K562 (cell line): ENCODE measurements at regions not wholly inside any gene's neighbourhood (a gene's known extent, or its start where the extent isn't known, plus 50 kb on each side); places are given as distances from the start of the nearest gene placed in this dataset.

Experiments used
- CBFB ChIP-seq: sonication (generic); formaldehyde crosslinking; IDR thresholded peaks from 2 replicates; pipeline ENCODE4 v1.4.0; 2020; ENCODE audit warnings: mild to moderate bottlenecking, missing genetic modification reagents
- MIER1 ChIP-seq: fragments of 450-650 bp; IDR thresholded peaks from 2 replicates; pipeline ENCODE4 v1.6.1; 2016; ENCODE audit warnings: antibody characterized with exemption, mild to moderate bottlenecking, low read depth
- NFIC ChIP-seq: fragments of 450-650 bp; IDR thresholded peaks from 2 replicates; pipeline ENCODE4 v1.6.1; 2017; ENCODE audit warnings: mild to moderate bottlenecking, inconsistent platforms
- NR2C1 ChIP-seq, 2 experiments: fragments of 450-650 bp; IDR thresholded peaks; 2 replicates each; pipeline ENCODE4 v1.6.1; 2017; ENCODE audit warnings: mild to moderate bottlenecking in 2 of 2, antibody characterized with exemption in 1 of 2, inconsistent platforms in 1 of 2, missing compliant biosample characterization in 1 of 2, missing genetic modification characterization in 1 of 2
- NR2F6 ChIP-seq: fragments of 450-650 bp; formaldehyde crosslinking; IDR thresholded peaks from 2 replicates; pipeline ENCODE4 v1.4.0; 2020; ENCODE audit warnings: mild to moderate bottlenecking
- PYGO2 ChIP-seq: fragments of 450-650 bp; IDR thresholded peaks from 2 replicates; pipeline ENCODE4 v1.6.1; 2016; ENCODE audit warnings: mild to moderate bottlenecking, missing genetic modification characterization, moderate library complexity, missing compliant biosample characterization
- SMC3 ChIP-seq: conservative IDR thresholded peaks from 2 replicates; pipeline ENCODE4 v1.6.1; 2011; ENCODE audit warnings: low read depth, low read length, improper control_type of control experiment; ENCODE audit not compliant: insufficient read depth
- TAF7 ChIP-seq: fragments of 450-650 bp; IDR thresholded peaks from 2 replicates; pipeline ENCODE4 v1.6.1; 2016; ENCODE audit warnings: missing genetic modification characterization, missing compliant biosample characterization
- ZNF140 ChIP-seq: fragments of 250-450 bp; sonication (Bioruptor Pico); IDR thresholded peaks from 2 replicates; pipeline ENCODE4 v1.8.0; 2021; ENCODE audit warnings: moderate library complexity, mild to moderate bottlenecking, inconsistent platforms
- ZNF239 ChIP-seq: fragments of 250-450 bp; sonication (Bioruptor Pico); IDR thresholded peaks from 2 replicates; pipeline ENCODE4 v1.4.0; 2020; ENCODE audit warnings: mild to moderate bottlenecking
- TF ChIP-seq, protein P1 (sequence below): fragments of 250-450 bp; sonication (Bioruptor Pico); IDR thresholded peaks from 2 replicates; pipeline ENCODE4 v1.4.0; 2020; ENCODE audit warnings: borderline replicate concordance
- TF ChIP-seq, protein P2 (sequence below), 3 experiments: IDR thresholded peaks in 2 of 3; conservative IDR thresholded peaks in 1 of 3; 2 replicates each; pipeline ENCODE4 v1.5.1; 2011 to 2012; ENCODE audit warnings: low read length in 3 of 3, mild to moderate bottlenecking in 3 of 3, control low read depth in 2 of 3, improper control_type of control experiment in 1 of 3, inconsistent platforms in 1 of 3, low read depth in 1 of 3, mixed read lengths in 1 of 3, moderate library complexity in 1 of 3; ENCODE audit not compliant: insufficient read depth in 2 of 3
- TF ChIP-seq, protein P3 (sequence below): fragments of 250-450 bp; sonication (Bioruptor Pico); IDR thresholded peaks from 2 replicates; pipeline ENCODE4 v1.5.0; 2021; ENCODE audit warnings: mild to moderate bottlenecking, moderate library complexity

DNA sequence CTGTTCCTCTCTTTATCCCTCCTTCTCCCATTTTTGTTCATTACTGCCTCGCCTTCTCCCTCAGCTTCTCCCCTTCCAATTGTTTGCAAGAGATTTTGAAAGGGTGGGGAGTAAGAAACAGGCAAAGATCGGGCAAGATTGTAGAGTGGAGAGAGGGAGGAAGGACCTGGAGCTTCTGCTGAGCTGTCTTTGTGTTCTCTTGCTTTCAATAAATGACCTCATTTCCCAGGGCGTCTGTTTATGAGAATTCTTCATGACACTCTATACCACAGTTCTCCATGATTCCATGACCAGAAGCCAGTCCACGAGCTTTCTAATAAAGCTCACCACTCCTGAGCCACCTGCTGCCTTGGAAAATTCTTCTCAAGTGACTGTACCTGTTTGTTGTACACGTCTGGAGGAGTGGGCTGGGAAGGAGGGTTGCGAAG is 50.0 kb upstream of the PLEKHG1 start:
- no peak for TF ChIP-seq NFIC
- TF ChIP-seq, protein P1, sequence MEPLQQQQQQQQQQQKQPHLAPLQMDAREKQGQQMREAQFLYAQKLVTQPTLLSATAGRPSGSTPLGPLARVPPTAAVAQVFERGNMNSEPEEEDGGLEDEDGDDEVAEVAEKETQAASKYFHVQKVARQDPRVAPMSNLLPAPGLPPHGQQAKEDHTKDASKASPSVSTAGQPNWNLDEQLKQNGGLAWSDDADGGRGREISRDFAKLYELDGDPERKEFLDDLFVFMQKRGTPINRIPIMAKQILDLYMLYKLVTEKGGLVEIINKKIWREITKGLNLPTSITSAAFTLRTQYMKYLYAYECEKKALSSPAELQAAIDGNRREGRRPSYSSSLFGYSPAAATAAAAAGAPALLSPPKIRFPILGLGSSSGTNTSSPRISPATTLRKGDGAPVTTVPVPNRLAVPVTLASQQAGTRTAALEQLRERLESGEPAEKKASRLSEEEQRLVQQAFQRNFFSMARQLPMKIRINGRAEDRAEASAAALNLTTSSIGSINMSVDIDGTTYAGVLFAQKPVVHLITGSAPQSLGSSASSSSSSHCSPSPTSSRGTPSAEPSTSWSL (CRISPR knock-in tag), result no peak
- TF ChIP-seq NR2C1 (IDR thresholded peaks at IDR 0.05), result no peak
- TF ChIP-seq NR2C1 (tag; IDR thresholded peaks at IDR 0.05), result no peak
- TF ChIP-seq, protein P2, sequence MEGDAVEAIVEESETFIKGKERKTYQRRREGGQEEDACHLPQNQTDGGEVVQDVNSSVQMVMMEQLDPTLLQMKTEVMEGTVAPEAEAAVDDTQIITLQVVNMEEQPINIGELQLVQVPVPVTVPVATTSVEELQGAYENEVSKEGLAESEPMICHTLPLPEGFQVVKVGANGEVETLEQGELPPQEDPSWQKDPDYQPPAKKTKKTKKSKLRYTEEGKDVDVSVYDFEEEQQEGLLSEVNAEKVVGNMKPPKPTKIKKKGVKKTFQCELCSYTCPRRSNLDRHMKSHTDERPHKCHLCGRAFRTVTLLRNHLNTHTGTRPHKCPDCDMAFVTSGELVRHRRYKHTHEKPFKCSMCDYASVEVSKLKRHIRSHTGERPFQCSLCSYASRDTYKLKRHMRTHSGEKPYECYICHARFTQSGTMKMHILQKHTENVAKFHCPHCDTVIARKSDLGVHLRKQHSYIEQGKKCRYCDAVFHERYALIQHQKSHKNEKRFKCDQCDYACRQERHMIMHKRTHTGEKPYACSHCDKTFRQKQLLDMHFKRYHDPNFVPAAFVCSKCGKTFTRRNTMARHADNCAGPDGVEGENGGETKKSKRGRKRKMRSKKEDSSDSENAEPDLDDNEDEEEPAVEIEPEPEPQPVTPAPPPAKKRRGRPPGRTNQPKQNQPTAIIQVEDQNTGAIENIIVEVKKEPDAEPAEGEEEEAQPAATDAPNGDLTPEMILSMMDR (IDR thresholded peaks at IDR 0.05 in 2 of 3, conservative IDR thresholded peaks at IDR 0.05 in 1 of 3; ENCODE audit: insufficient read depth in 2 of 3, low read depth in 1 of 3, low read length in 3 of 3), result no peak
- TF ChIP-seq MIER1, result no peak
- no peak for TF ChIP-seq TAF7 (tag)
- TF ChIP-seq PYGO2 (tag), result no peak
- no peak for TF ChIP-seq NR2F6 (CRISPR knock-in tag)
- TF ChIP-seq, protein P3, sequence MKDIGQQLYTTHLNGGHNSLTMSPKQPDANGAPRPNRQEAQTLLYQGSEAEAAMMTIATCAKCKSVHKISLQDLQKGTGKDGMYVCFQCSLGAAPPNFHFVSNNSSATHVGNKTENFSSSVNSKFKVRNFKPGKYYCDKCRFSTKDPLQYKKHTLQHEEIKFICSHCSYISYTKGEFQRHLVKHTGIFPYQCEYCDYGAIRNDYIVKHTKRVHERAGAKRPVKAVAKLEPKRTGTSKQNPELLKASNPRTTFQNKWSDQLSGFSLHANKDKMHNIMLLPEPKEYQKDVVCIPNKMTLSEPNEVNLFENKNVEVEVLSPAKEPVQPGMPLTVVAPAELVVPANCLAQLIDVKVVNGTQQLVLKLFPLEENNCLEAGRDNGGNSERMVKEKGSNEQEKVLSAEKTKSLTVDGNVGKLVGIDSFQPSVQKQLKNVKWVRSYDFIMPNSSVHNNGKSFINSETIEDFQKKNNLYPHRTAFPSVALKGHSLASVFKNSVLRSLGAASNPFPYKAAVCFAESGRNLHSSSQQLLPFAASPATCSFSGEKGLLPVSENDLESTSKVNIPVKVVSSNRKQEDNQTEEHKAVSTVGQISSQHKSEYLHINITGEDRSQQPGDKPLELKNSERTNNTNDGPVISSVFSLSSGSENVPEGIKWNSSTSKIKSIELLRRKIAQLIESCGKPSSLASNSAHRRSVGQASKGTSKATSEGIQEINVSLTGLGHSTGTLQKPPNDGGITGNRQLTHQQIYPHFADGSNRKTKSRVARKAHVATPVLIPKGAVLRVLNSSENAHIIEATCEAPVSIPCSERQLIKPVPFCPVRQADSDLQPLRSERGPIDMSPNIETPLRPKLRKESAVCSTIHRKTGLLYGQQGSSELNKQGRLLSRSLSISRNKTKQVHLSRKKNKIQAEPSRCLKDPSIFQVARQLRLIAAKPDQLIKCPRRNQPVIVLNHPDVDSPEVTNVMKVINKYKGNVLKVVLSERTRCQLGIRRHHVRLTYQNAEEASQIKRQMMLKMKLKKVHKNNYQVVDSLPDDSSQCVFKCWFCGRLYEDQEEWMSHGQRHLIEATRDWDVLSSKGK (CRISPR knock-in tag), result no peak
- no peak for TF ChIP-seq ZNF140
- no peak for TF ChIP-seq ZNF239 (CRISPR knock-in tag)
- no peak for TF ChIP-seq CBFB (CRISPR knock-in tag)
- no peak for TF ChIP-seq SMC3
